SU-DHL-6 (cell line): ENCODE measurements at regions not wholly inside any gene's neighbourhood (a gene's known extent, or its start where the extent isn't known, plus 50 kb on each side); places are given as distances from the start of the nearest gene placed in this dataset.

ENCODE experiments used
- H2AFZ ChIP-seq: fragments of 200-600 bp; sonication (generic); 2 replicates; pipeline ENCODE4 v1.6.1; 2014; ENCODE audit warnings: low read depth, mild to moderate bottlenecking, moderate library complexity, mixed read lengths, antibody characterized with exemption, low read length; ENCODE audit not compliant: severe bottlenecking
- H3F3A ChIP-seq: fragments of 200-600 bp; shearing (Covaris generic); 2 replicates; pipeline ENCODE4 v1.6.0; 2016; ENCODE audit warnings: antibody characterized with exemption, mild to moderate bottlenecking; ENCODE audit not compliant: insufficient read depth
- H3K27ac ChIP-seq: fragments of 200-600 bp; sonication (generic); 2 replicates; pipeline ENCODE4 v1.5.1; 2016; ENCODE audit warnings: low read depth, mild to moderate bottlenecking, low read length, moderate library complexity, mixed read lengths
- H3K27me3 ChIP-seq: fragments of 200-600 bp; sonication (generic), shearing (Covaris generic); 2 replicates; pipeline ENCODE4 v1.6.0; 2014; ENCODE audit warnings: mild to moderate bottlenecking, low read length
- H3K36me3 ChIP-seq: fragments of 200-600 bp; sonication (generic); 2 replicates; pipeline ENCODE4 v1.6.1; 2014; ENCODE audit warnings: mild to moderate bottlenecking, low read length, mixed read lengths
- H3K4me2 ChIP-seq: fragments of 300-600, 200-600 bp; shearing (Covaris generic), sonication (generic); 2 replicates; pipeline ENCODE4 v1.6.0; 2014; ENCODE audit warnings: low read length, low read depth, mild to moderate bottlenecking; ENCODE audit not compliant: poor library complexity, severe bottlenecking
- H3K4me3 ChIP-seq: fragments of 200-600 bp; sonication (generic); 2 replicates; pipeline ENCODE4 v1.5.1; 2014; ENCODE audit warnings: antibody characterized with exemption, low read length, mild to moderate bottlenecking, mixed read lengths; ENCODE audit not compliant: insufficient read depth, poor library complexity, severe bottlenecking
- H3K79me2 ChIP-seq: fragments of 200-600 bp; sonication (generic); 2 replicates; pipeline ENCODE4 v1.6.1; 2014; ENCODE audit warnings: mild to moderate bottlenecking, low read length, moderate library complexity; ENCODE audit not compliant: insufficient read depth
- H3K9ac ChIP-seq: fragments of 200-600 bp; sonication (generic); 2 replicates; pipeline ENCODE4 v1.7.0; 2014; ENCODE audit warnings: mild to moderate bottlenecking, low read length
- H3K9me2 ChIP-seq: fragments of 200-600 bp; sonication (generic); replicated peaks from 2 replicates; pipeline ENCODE4 v1.6.1; 2014; ENCODE audit warnings: low read length; ENCODE audit not compliant: insufficient read depth
- H3K9me3 ChIP-seq: fragments of 200-600 bp; sonication (generic); 2 replicates; pipeline ENCODE4 v1.6.1; 2014; ENCODE audit warnings: low read length, mixed read lengths; ENCODE audit not compliant: insufficient read depth
- H4K20me1 ChIP-seq: fragments of 200-600 bp; sonication (generic); 2 replicates; pipeline ENCODE4 v1.6.1; 2014; ENCODE audit warnings: low read depth, mild to moderate bottlenecking, antibody characterized with exemption, low read length, moderate library complexity, mixed read lengths
- EZH2phosphoT487 ChIP-seq: fragments of 200-600 bp; sonication (generic), shearing (Covaris generic); conservative IDR thresholded peaks from 2 replicates; pipeline ENCODE4 v1.6.1; 2018; ENCODE audit warnings: mild to moderate bottlenecking, antibody characterized with exemption, low read length, moderate library complexity, mixed read lengths
- TF ChIP-seq, protein P1 (sequence below): fragments of 200-600 bp; sonication (generic); IDR thresholded peaks from one replicate; pipeline ENCODE4 v1.5.1; 2017; ENCODE audit warnings: antibody characterized with exemption, mild to moderate bottlenecking, low read length, moderate library complexity; ENCODE audit not compliant: insufficient read depth, poor library complexity, severe bottlenecking

GRCh38 chr19:31772915-31773314 is 423.7 kb upstream of the TSHZ3 start:
- no peaks in the 10 kb centered on the region for H3K36me3 ChIP-seq
- no peak overlapping the region for H3K9ac ChIP-seq
- H3K27me3 ChIP-seq: no peaks in the 10 kb centered on the region
- H3K9me2 ChIP-seq: no peaks in the 10 kb centered on the region
- no peak overlapping the region for H2AFZ ChIP-seq
- H3K27ac ChIP-seq: no peak overlapping the region
- H3F3A ChIP-seq: no peaks in the 10 kb centered on the region
- H3K79me2 ChIP-seq: no peaks in the 10 kb centered on the region
- no peaks in the 10 kb centered on the region for H4K20me1 ChIP-seq
- no peak overlapping the region for H3K4me3 ChIP-seq
- H3K4me2 ChIP-seq: no peak overlapping the region
- TF ChIP-seq, protein P1, sequence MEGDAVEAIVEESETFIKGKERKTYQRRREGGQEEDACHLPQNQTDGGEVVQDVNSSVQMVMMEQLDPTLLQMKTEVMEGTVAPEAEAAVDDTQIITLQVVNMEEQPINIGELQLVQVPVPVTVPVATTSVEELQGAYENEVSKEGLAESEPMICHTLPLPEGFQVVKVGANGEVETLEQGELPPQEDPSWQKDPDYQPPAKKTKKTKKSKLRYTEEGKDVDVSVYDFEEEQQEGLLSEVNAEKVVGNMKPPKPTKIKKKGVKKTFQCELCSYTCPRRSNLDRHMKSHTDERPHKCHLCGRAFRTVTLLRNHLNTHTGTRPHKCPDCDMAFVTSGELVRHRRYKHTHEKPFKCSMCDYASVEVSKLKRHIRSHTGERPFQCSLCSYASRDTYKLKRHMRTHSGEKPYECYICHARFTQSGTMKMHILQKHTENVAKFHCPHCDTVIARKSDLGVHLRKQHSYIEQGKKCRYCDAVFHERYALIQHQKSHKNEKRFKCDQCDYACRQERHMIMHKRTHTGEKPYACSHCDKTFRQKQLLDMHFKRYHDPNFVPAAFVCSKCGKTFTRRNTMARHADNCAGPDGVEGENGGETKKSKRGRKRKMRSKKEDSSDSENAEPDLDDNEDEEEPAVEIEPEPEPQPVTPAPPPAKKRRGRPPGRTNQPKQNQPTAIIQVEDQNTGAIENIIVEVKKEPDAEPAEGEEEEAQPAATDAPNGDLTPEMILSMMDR: no peak
- no peak for TF ChIP-seq EZH2phosphoT487
- no peaks in the 10 kb centered on the region for H3K9me3 ChIP-seq

DNA sequence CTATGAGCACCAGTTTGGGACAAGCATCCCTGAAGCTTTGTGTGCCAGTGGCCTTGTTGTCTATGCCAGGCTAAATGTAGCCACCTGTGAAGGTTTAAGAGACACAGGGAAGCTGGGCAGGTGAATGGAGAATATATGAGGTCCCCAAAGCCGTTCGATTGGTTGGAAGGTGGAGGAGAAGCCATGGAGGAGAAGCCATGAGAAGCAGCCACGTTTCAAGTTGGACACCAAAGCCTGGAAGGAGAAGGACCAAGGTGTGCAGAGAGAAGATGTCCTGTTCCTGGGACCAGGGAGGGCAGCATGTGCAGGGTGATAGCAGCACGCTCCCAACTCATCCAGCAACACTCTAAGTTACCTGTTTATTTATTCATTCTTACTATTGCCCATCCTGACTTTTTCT is 432.3 kb upstream of the TSHZ3 start:
- H3K79me2 ChIP-seq: no peaks in the 10 kb centered on the region
- H3K4me3 ChIP-seq: no peak overlapping the region
- H3K9me2 ChIP-seq: no peaks in the 10 kb centered on the region
- no peaks in the 10 kb centered on the region for H3F3A ChIP-seq
- TF ChIP-seq EZH2phosphoT487: no peak
- TF ChIP-seq, protein P1: no peak
- no peaks in the 10 kb centered on the region for H3K27me3 ChIP-seq
- no peak overlapping the region for H3K27ac ChIP-seq
- no peak overlapping the region for H2AFZ ChIP-seq
- no peaks in the 10 kb centered on the region for H3K36me3 ChIP-seq
- H3K4me2 ChIP-seq: no peak overlapping the region
- H3K9me3 ChIP-seq: no peaks in the 10 kb centered on the region
- H4K20me1 ChIP-seq: no peaks in the 10 kb centered on the region
- H3K9ac ChIP-seq: no peak overlapping the region

DNA sequence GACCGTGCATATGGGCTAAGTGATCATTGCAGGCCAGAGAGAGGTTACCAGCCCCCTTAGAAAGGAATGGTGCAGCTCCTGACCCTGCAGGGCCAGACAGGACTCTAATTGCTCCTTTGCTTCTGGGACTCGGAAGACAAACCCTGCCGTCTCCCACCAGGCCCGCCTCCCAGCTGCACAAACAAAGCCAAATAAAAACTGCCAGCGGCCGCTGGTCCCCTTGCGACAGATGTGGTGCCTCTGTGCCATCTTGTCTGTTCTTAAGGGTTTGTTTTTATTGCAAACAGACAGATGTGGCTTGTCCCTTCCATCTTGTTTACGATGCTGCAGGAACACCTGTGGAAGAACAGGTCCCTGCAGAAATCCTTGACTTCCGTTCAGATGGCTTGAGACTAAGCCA is 434.4 kb upstream of the TSHZ3 start:
- H3K4me2 ChIP-seq: no peak overlapping the region
- H3K27me3 ChIP-seq: no peaks in the 10 kb centered on the region
- no peaks in the 10 kb centered on the region for H3F3A ChIP-seq
- no peaks in the 10 kb centered on the region for H4K20me1 ChIP-seq
- no peaks in the 10 kb centered on the region for H3K9me2 ChIP-seq
- TF ChIP-seq EZH2phosphoT487: no peak
- TF ChIP-seq, protein P1: no peak
- H3K9me3 ChIP-seq: no peaks in the 10 kb centered on the region
- H3K4me3 ChIP-seq: no peak overlapping the region
- no peak overlapping the region for H2AFZ ChIP-seq
- no peak overlapping the region for H3K27ac ChIP-seq
- no peak overlapping the region for H3K9ac ChIP-seq
- H3K79me2 ChIP-seq: no peaks in the 10 kb centered on the region
- H3K36me3 ChIP-seq: no peaks in the 10 kb centered on the region

GRCh38 chr19:31784671-31785101 is 435.4 kb upstream of the TSHZ3 start:
- Histone ChIP-seq H3K79me2 (no peaks in the 10 kb centered on the region), H3F3A (no peaks in the 10 kb centered on the region), H4K20me1 (no peaks in the 10 kb centered on the region), H3K9ac (no peak overlapping the region), H3K9me3 (no peaks in the 10 kb centered on the region), H3K4me2 (no peak overlapping the region), H3K27ac (no peak overlapping the region), H3K27me3 (no peaks in the 10 kb centered on the region), H3K9me2 (no peaks in the 10 kb centered on the region), H3K36me3 (no peaks in the 10 kb centered on the region), H3K4me3 (no peak overlapping the region), H2AFZ (no peak overlapping the region)
- TF ChIP-seq EZH2phosphoT487: no peak
- TF ChIP-seq, protein P1: no peak
